ENCODE measurements at regions not wholly inside any gene's neighbourhood (a gene's known extent, or its start where the extent isn't known, plus 50 kb on each side); places are given as distances from the start of the nearest gene placed in this dataset.

GRCh38 chr1:57982852-57983251 is 559.0 kb upstream of the DAB1 start:
- DNase-seq (ENCODE audit: low spot score) = no peak
- Histone ChIP-seq H3K27me3 (ENCODE audit: control insufficient read depth in 4 of 4, insufficient read depth in 4 of 4, low read length in 3 of 4) (no peaks in the 10 kb centered on the region), H3K27ac (ENCODE audit: low read depth in 1 of 2, low read length in 2 of 2) (no peak overlapping the region)

DNA sequence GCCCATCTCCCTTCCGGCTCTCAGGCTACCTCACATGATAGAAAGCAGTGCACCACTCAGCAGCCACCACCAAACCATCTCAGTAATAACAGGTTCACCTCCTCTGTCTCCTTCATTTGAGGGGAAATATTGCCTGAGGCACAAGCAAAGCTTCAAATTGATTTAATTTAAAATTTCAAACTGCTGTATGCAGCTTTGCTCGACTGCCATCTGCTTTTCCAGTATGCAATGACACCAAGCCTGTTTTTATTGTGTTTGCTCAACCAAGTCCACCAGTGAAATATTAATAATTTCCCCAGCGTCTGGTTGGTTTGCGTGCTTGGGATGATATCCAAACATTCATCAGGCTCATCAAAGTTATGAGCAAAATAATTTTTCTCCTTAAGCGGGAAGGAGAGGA is 552.4 kb upstream of the DAB1 start:
- Histone ChIP-seq H3K9ac (ENCODE audit: low read depth in 1 of 2, low read length in 2 of 2) (no peak overlapping the region), H3K27me3 (ENCODE audit: control insufficient read depth in 4 of 4, insufficient read depth in 4 of 4, low read length in 3 of 4) (no peaks in the 10 kb centered on the region), H3K9me3 (ENCODE audit: control insufficient read depth in 4 of 4, low read length in 3 of 4) (no peaks in the 10 kb centered on the region), H3K4me3 (ENCODE audit: low read depth in 1 of 3, low read length in 3 of 3) (no peak overlapping the region), H3K36me3 (ENCODE audit: control insufficient read depth in 4 of 4, insufficient read depth in 3 of 4, low read depth in 1 of 4, low read length in 3 of 4) (no peaks in the 10 kb centered on the region), H3K4me1 (ENCODE audit: control insufficient read depth in 4 of 4, insufficient read depth in 4 of 4, low read length in 3 of 4) (no peaks in the 10 kb centered on the region), H3K27ac (ENCODE audit: low read depth in 1 of 2, low read length in 2 of 2) (no peak overlapping the region)
- 78% methylated on average over 5 of the region's 5 CpGs for WGBS
- no peak for DNase-seq (ENCODE audit: low spot score)
- TF ChIP-seq MAX (IDR thresholded peaks at IDR 0.05) (no peak), YY1 (IDR thresholded peaks at IDR 0.05) (no peak), CTCF (IDR thresholded peaks at IDR 0.05; ENCODE audit: low read depth, low read length, missing input control) (no peak), FOXA1 (IDR thresholded peaks at IDR 0.05) (no peak), RAD21 (IDR thresholded peaks at IDR 0.05) (no peak), RXRA (IDR thresholded peaks at IDR 0.05) (no peak), ZBTB33 (IDR thresholded peaks at IDR 0.05) (no peak), SP1 (IDR thresholded peaks at IDR 0.05) (no peak), HNF4G (IDR thresholded peaks at IDR 0.05) (no peak), TAF1 (conservative IDR thresholded peaks at IDR 0.05) (no peak), NR2F2 (IDR thresholded peaks at IDR 0.05) (no peak), HNF4A (conservative IDR thresholded peaks at IDR 0.05) (no peak), FOXA2 (IDR thresholded peaks at IDR 0.05) (no peak), JUND (IDR thresholded peaks at IDR 0.05) (no peak)
- TF ChIP-seq, protein P1, sequence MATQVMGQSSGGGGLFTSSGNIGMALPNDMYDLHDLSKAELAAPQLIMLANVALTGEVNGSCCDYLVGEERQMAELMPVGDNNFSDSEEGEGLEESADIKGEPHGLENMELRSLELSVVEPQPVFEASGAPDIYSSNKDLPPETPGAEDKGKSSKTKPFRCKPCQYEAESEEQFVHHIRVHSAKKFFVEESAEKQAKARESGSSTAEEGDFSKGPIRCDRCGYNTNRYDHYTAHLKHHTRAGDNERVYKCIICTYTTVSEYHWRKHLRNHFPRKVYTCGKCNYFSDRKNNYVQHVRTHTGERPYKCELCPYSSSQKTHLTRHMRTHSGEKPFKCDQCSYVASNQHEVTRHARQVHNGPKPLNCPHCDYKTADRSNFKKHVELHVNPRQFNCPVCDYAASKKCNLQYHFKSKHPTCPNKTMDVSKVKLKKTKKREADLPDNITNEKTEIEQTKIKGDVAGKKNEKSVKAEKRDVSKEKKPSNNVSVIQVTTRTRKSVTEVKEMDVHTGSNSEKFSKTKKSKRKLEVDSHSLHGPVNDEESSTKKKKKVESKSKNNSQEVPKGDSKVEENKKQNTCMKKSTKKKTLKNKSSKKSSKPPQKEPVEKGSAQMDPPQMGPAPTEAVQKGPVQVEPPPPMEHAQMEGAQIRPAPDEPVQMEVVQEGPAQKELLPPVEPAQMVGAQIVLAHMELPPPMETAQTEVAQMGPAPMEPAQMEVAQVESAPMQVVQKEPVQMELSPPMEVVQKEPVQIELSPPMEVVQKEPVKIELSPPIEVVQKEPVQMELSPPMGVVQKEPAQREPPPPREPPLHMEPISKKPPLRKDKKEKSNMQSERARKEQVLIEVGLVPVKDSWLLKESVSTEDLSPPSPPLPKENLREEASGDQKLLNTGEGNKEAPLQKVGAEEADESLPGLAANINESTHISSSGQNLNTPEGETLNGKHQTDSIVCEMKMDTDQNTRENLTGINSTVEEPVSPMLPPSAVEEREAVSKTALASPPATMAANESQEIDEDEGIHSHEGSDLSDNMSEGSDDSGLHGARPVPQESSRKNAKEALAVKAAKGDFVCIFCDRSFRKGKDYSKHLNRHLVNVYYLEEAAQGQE (IDR thresholded peaks at IDR 0.05) = no peak
- TF ChIP-seq, protein P2, sequence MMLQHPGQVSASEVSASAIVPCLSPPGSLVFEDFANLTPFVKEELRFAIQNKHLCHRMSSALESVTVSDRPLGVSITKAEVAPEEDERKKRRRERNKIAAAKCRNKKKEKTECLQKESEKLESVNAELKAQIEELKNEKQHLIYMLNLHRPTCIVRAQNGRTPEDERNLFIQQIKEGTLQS (IDR thresholded peaks at IDR 0.05) = no peak

More at GRCh38 chr1:57982852-57983251, 559.0 kb upstream of the DAB1 start:
- Histone ChIP-seq H3K9ac (ENCODE audit: low read depth in 1 of 2, low read length in 2 of 2) (no peak overlapping the region), H3K9me3 (ENCODE audit: control insufficient read depth in 4 of 4, low read length in 3 of 4) (no peaks in the 10 kb centered on the region), H3K36me3 (ENCODE audit: control insufficient read depth in 4 of 4, insufficient read depth in 3 of 4, low read depth in 1 of 4, low read length in 3 of 4) (no peaks in the 10 kb centered on the region), H3K4me1 (ENCODE audit: control insufficient read depth in 4 of 4, insufficient read depth in 4 of 4, low read length in 3 of 4) (peaks cover 0 to 6% (median 4%) of the 10 kb centered on the region in 4 donors), H3K4me3 (ENCODE audit: low read depth in 1 of 3, low read length in 3 of 3) (no peak overlapping the region)
- 28% methylated on average over 4 of the region's 4 CpGs for WGBS
- TF ChIP-seq JUND (IDR thresholded peaks at IDR 0.05) (no peak), HNF4A (conservative IDR thresholded peaks at IDR 0.05) (peak; percentile 27 to 60), RXRA (IDR thresholded peaks at IDR 0.05) (peak in 1 of 2 donors; percentile 69), TAF1 (conservative IDR thresholded peaks at IDR 0.05) (no peak), GABPA (IDR thresholded peaks at IDR 0.05 in 1 of 2, conservative IDR thresholded peaks at IDR 0.05 in 1 of 2) (no peak), FOXA2 (IDR thresholded peaks at IDR 0.05) (no peak), YY1 (IDR thresholded peaks at IDR 0.05) (no peak)

Measured in liver (tissue), 8 donors.